K562 (cell line): ENCODE measurements at regions not wholly inside any gene's neighbourhood (a gene's known extent, or its start where the extent isn't known, plus 50 kb on each side); places are given as distances from the start of the nearest gene placed in this dataset.

Source experiments
- ATAC-seq: fragments of 200-7000 bp; cut with Tn5 transposase; 3 replicates; pipeline ENCODE4 v1.9.1; 2020; ENCODE audit warnings: moderate library complexity
- BruUV-seq: library from RNA; stranded (reverse); fragments of 400-500 nt; replicated peaks from 2 replicates; lab custom pipeline; 2021; lab: Mats Ljungman, UMichigan
- CTCF ChIA-PET: fragments of 300-600 bp; formaldehyde crosslinking; extraction: SDS; loops from one replicate; lab custom pipeline; 2021; ENCODE audit warnings: low intra/inter-chr PET ratio; lab: Yijun Ruan, JAX
- POLR2A ChIA-PET: fragments of 300-600, 350-650 bp; sonication (Branson Sonifier 250); formaldehyde crosslinking; extraction: SDS; loops from one replicate; lab custom pipeline; 2021; ENCODE audit warnings: antibody characterized with exemption, inconsistent platforms; lab: Yijun Ruan, JAX
- DNase-seq, 4 experiments: peaks; one replicate each; pipeline versions ENCODE4 v3.0.0 to v3.0.0-alpha.2; 2011 to 2018; ENCODE audit warnings: low spot score in 3 of 4, mixed read lengths in 3 of 4; ENCODE audit errors: extremely low read depth in 1 of 4
- FAIRE-seq: peaks from 2 replicates; lab custom pipeline; 2011; peaks lifted over from hg19 to GRCh38; lab: Jason Lieb, UNC
- H2AFZ ChIP-seq: 2 replicates; pipeline ENCODE4 v1.6.0; 2011; ENCODE audit warnings: low read depth, low read length, control low read depth, inconsistent platforms
- H3K27ac ChIP-seq: fragments of 200-600 bp; 3 replicates; pipeline ENCODE4 v1.8.0; 2011; ENCODE audit warnings: low read depth, mild to moderate bottlenecking, control low read depth, inconsistent platforms, low read length, moderate library complexity, mixed read lengths; ENCODE audit errors: extremely low read depth
- H3K27me3 ChIP-seq, 2 experiments: fragments of 300-600 bp in 1 of 2; 2 replicates in 1 of 2; 3 replicates in 1 of 2; pipeline versions ENCODE4 v1.6.0 to v1.8.0; 2011; ENCODE audit warnings: inconsistent platforms in 2 of 2, low read length in 2 of 2, mild to moderate bottlenecking in 1 of 2, mixed read lengths in 1 of 2, moderate library complexity in 1 of 2; ENCODE audit not compliant: control insufficient read depth in 2 of 2, insufficient read depth in 2 of 2
- H3K36me3 ChIP-seq: fragments of 300-600 bp; 3 replicates; pipeline ENCODE4 v1.8.0; 2011; ENCODE audit warnings: mild to moderate bottlenecking, low read length, inconsistent platforms; ENCODE audit not compliant: control insufficient read depth, insufficient read depth
- H3K4me1 ChIP-seq, 2 experiments: fragments of 200-600 bp in 1 of 2; replicated peaks in 1 of 2; 2 replicates in 1 of 2; 3 replicates in 1 of 2; pipeline versions ENCODE4 v1.5.1 to v1.8.0; 2011; ENCODE audit warnings: inconsistent platforms in 2 of 2, low read length in 2 of 2, mild to moderate bottlenecking in 1 of 2, mixed read lengths in 1 of 2, moderate library complexity in 1 of 2; ENCODE audit not compliant: control insufficient read depth in 2 of 2, insufficient read depth in 2 of 2
- H3K4me2 ChIP-seq: 2 replicates; pipeline ENCODE4 v1.6.1; 2011; ENCODE audit warnings: low read length, control low read depth, inconsistent platforms, mixed read lengths; ENCODE audit not compliant: insufficient read depth
- H3K4me3 ChIP-seq: fragments of 200-600 bp; sonication (generic), shearing (Covaris generic); 2 replicates; pipeline ENCODE4 v1.5.1; 2016; ENCODE audit warnings: control low read depth, inconsistent platforms
- H3K79me2 ChIP-seq: fragments of 200-600 bp; 3 replicates; pipeline ENCODE4 v1.8.0; 2011; ENCODE audit warnings: low read length, inconsistent platforms; ENCODE audit not compliant: control insufficient read depth, insufficient read depth
- H3K9ac ChIP-seq, 2 experiments: 2 replicates each; pipeline versions ENCODE4 v1.6.0 to v1.6.1; 2011; ENCODE audit warnings: low read depth in 2 of 2, low read length in 2 of 2, control low read depth in 1 of 2, inconsistent platforms in 1 of 2, mild to moderate bottlenecking in 1 of 2, mixed read lengths in 1 of 2; ENCODE audit not compliant: insufficient read depth in 1 of 2
- H3K9me1 ChIP-seq: one replicate; pipeline ENCODE4 v1.6.0; 2011; ENCODE audit warnings: inconsistent platforms, mild to moderate bottlenecking, low read length, moderate library complexity; ENCODE audit not compliant: control insufficient read depth, insufficient read depth
- H3K9me3 ChIP-seq: replicated peaks from 2 replicates; pipeline ENCODE4 v1.5.1; 2011; ENCODE audit warnings: low read depth, low read length, inconsistent platforms; ENCODE audit not compliant: control insufficient read depth, insufficient read depth
- H4K20me1 ChIP-seq: replicated peaks from 2 replicates; pipeline ENCODE4 v1.6.1; 2011; ENCODE audit warnings: low read length, inconsistent platforms, mixed read lengths; ENCODE audit not compliant: control insufficient read depth, insufficient read depth
- ARID1B ChIP-seq: fragments of 450-650 bp; IDR thresholded peaks from 2 replicates; pipeline ENCODE4 v1.6.1; 2016; ENCODE audit warnings: antibody characterized with exemption, mild to moderate bottlenecking, inconsistent platforms
- CBFA2T2 ChIP-seq: fragments of 450-650 bp; conservative IDR thresholded peaks from 2 replicates; pipeline ENCODE4 v1.6.1; 2017; ENCODE audit warnings: mild to moderate bottlenecking
- CBX3 ChIP-seq, 2 experiments: IDR thresholded peaks; 1 replicate in 1 of 2; 2 replicates in 1 of 2; pipeline ENCODE4 v1.6.1; 2012; ENCODE audit warnings: inconsistent platforms in 2 of 2, low read length in 2 of 2, borderline replicate concordance in 1 of 2, control low read depth in 1 of 2
- CEBPG ChIP-seq, 3 experiments: fragments of 200-800 bp in 1 of 3; sonication (Bioruptor generic) in 1 of 3; sonication (generic) in 1 of 3; formaldehyde crosslinking in 1 of 3; IDR thresholded peaks in 2 of 3; conservative IDR thresholded peaks in 1 of 3; 2 replicates each; pipeline versions ENCODE4 v1.6.1 to v1.8.0; 2016 to 2022; ENCODE audit warnings: missing compliant biosample characterization in 2 of 3, missing genetic modification characterization in 2 of 3, mild to moderate bottlenecking in 1 of 3, missing genetic modification reagents in 1 of 3
- CREB1 ChIP-seq, 2 experiments: sonication (generic) in 1 of 2; formaldehyde crosslinking in 1 of 2; IDR thresholded peaks; 2 replicates each; pipeline versions ENCODE4 v1.6.1 to v1.8.0; 2012 to 2022; ENCODE audit warnings: inconsistent platforms in 1 of 2, mild to moderate bottlenecking in 1 of 2, missing genetic modification reagents in 1 of 2, moderate library complexity in 1 of 2
- KDM2B ChIP-seq: fragments of 250-450 bp; sonication (Bioruptor Pico); IDR thresholded peaks from 2 replicates; pipeline ENCODE4 v1.8.0; 2021; ENCODE audit warnings: mild to moderate bottlenecking, moderate library complexity
- MTA2 ChIP-seq: fragments of 450-650 bp; IDR thresholded peaks from 2 replicates; pipeline ENCODE4 v1.6.1; 2016; ENCODE audit warnings: low read depth
- NCOR1 ChIP-seq: fragments of 450-650 bp; IDR thresholded peaks from 2 replicates; pipeline ENCODE4 v1.6.1; 2016; ENCODE audit warnings: mild to moderate bottlenecking, moderate library complexity
- POLR2AphosphoS5 ChIP-seq: IDR thresholded peaks from 2 replicates; pipeline ENCODE4 v1.6.1; 2011; ENCODE audit warnings: mild to moderate bottlenecking, low read depth, low read length, moderate library complexity; ENCODE audit not compliant: control insufficient read depth, insufficient read depth
- SRSF3 ChIP-seq: fragments of 200-400 bp; formaldehyde crosslinking; IDR thresholded peaks from 2 replicates; pipeline ENCODE4 v1.6.1; 2016; ENCODE audit warnings: mild to moderate bottlenecking, low read length, moderate library complexity; ENCODE audit not compliant: insufficient read depth
- TEAD4 ChIP-seq, 2 experiments: sonication (generic) in 1 of 2; formaldehyde crosslinking in 1 of 2; IDR thresholded peaks; 2 replicates each; pipeline versions ENCODE4 v1.6.1 to v1.8.0; 2012 to 2022; ENCODE audit warnings: borderline replicate concordance in 1 of 2, inconsistent platforms in 1 of 2, low read length in 1 of 2, mild to moderate bottlenecking in 1 of 2, missing genetic modification reagents in 1 of 2
- ZNF431 ChIP-seq: sonication (generic); formaldehyde crosslinking; IDR thresholded peaks from 2 replicates; pipeline ENCODE4 v1.8.0; 2022; ENCODE audit warnings: mild to moderate bottlenecking, missing genetic modification reagents
- WGBS: fragments of 100-300 bp; shearing (Covaris generic); methylation state at CpG from one replicate; pipeline ENCODE4 v1.1.6; 2016; ENCODE audit warnings: low coverage, mixed read lengths; ENCODE audit not compliant: insufficient coverage; ENCODE audit errors: missing lambda C conversion rate; 5-methylcytosine and 5-hydroxymethylcytosine counted together
- in situ Hi-C: fragments of 300-500 bp; cut with MboI; formaldehyde crosslinking; loops from 4 replicates; pipeline ENCODE4 v1.15.0; 2018; ENCODE audit warnings: inconsistent platforms, mixed read lengths
- intact Hi-C: fragments of 100-400 bp; cut with micrococcal nuclease; formaldehyde crosslinking; loops from 2 replicates; pipeline ENCODE4 v1.14.2; 2022

GRCh38 chr1:203954293-203954692 lies 92.9 kb downstream of the SNRPE start:
- H4K20me1 ChIP-seq, result no peaks in the 10 kb centered on the region
- FAIRE-seq (no peak), ATAC-seq (no peak), DNase-seq (no peak)
- no peak for TF ChIP-seq KDM2B (CRISPR knock-in tag)
- no peaks in the 10 kb centered on the region for H3K9me1 ChIP-seq
- H3K27ac ChIP-seq, result no peak overlapping the region
- WGBS, result 0% methylated on average over 5 of the region's 5 CpGs
- BruUV-seq, result no TSS peak
- H3K27me3 ChIP-seq, result 0 out of 5 replicates have a peak, but pooled peaks cover 0 to 2% of the 10 kb centered on the region in 2 experiments
- H3K4me3 ChIP-seq, result no peak overlapping the region
- no peak overlapping the region for H3K4me2 ChIP-seq
- no peaks in the 10 kb centered on the region for H3K9me3 ChIP-seq
- ChIA-PET POLR2A (interaction anchor here (0.6 kb wide), 1 partner anchor 274 kb away, joined by 3 read pairs; no protein-coding TSS in a partner anchor), CTCF (no interaction called here)
- H3K36me3 ChIP-seq, result no peaks in the 10 kb centered on the region
- no peaks in the 10 kb centered on the region for H3K79me2 ChIP-seq
- H3K9ac ChIP-seq, result no peak overlapping the region
- H2AFZ ChIP-seq, result no peak overlapping the region
- H3K4me1 ChIP-seq, result no peaks in the 10 kb centered on the region
- intact Hi-C loops, result no loop called here
- in situ Hi-C loops, result no loop called here

GRCh38 chr1:203954788-203955552 lies 93.6 kb downstream of the SNRPE start:
- intact Hi-C loops (no loop called here), in situ Hi-C loops (no loop called here)
- H3K4me2 ChIP-seq, result no peak overlapping the region
- H3K27ac ChIP-seq, result no peak overlapping the region
- DNase-seq, result peak in 1 of 4 experiments; percentile 5
- no TSS peak for BruUV-seq
- FAIRE-seq, result no peak
- no peaks in the 10 kb centered on the region for H4K20me1 ChIP-seq
- H3K27me3 ChIP-seq, result no peaks in the 10 kb centered on the region
- no peaks in the 10 kb centered on the region for H3K9me1 ChIP-seq
- no peak overlapping the region for H2AFZ ChIP-seq
- no peaks in the 10 kb centered on the region for H3K9me3 ChIP-seq
- CTCF ChIA-PET, result no interaction called here
- POLR2A ChIA-PET, result no interaction called here
- H3K4me1 ChIP-seq, result no peaks in the 10 kb centered on the region
- no peak for ATAC-seq
- no peak overlapping the region for H3K4me3 ChIP-seq
- 2% methylated on average over 5 of the region's 5 CpGs for WGBS
- H3K9ac ChIP-seq, result no peak overlapping the region
- H3K36me3 ChIP-seq, result no peaks in the 10 kb centered on the region
- H3K79me2 ChIP-seq, result no peaks in the 10 kb centered on the region
- 0 out of 3 replicates have a peak, but pooled peaks of 1 of the 2 experiments have one; percentile 58 for TF ChIP-seq CBX3 (IDR thresholded peaks at IDR 0.05; ENCODE audit: borderline replicate concordance in 1 of 2, low read length in 2 of 2)
- TF ChIP-seq SRSF3, result no peak
- TF ChIP-seq POLR2AphosphoS5, result no peak
- TF ChIP-seq CBFA2T2, result peak; percentile 47; the same call in 1 of the 2 replicates
- TF ChIP-seq ARID1B, result peak; percentile 70
- peak; percentile 60 for TF ChIP-seq CEBPG (CRISPR knock-in tag; IDR thresholded peaks at IDR 0.05)
- 0 out of 4 replicates have a peak, but pooled peaks of 1 of the 2 experiments have one; percentile 25 for TF ChIP-seq CEBPG (tag; conservative IDR thresholded peaks at IDR 0.05 in 1 of 2, IDR thresholded peaks at IDR 0.05 in 1 of 2)
- TF ChIP-seq TEAD4 (IDR thresholded peaks at IDR 0.05; ENCODE audit: low read length), result peak; percentile 62; the same call in 1 of the 2 replicates
- no peak for TF ChIP-seq TEAD4 (CRISPR knock-in tag; IDR thresholded peaks at IDR 0.05; ENCODE audit: borderline replicate concordance)
- 0 out of 2 replicates have a peak, but pooled peaks have one; percentile 25 for TF ChIP-seq MTA2
- no peak for TF ChIP-seq CREB1 (IDR thresholded peaks at IDR 0.05)
- TF ChIP-seq CREB1 (CRISPR knock-in tag; IDR thresholded peaks at IDR 0.05), result no peak
- TF ChIP-seq ZNF431 (CRISPR knock-in tag), result peak; percentile 60; the same call in 1 of the 2 replicates
- TF ChIP-seq NCOR1, result peak; percentile 51
